ENCODE measurements at regions not wholly inside any gene's neighbourhood (a gene's known extent, or its start where the extent isn't known, plus 50 kb on each side); places are given as distances from the start of the nearest gene placed in this dataset.

GRCh38 chr1:83102630-83103071, 896.3 kb downstream of the TTLL7 start:
- no peak for DNase-seq
- H3K4me1 Mint-ChIP-seq (ENCODE audit: low read depth), result no peaks in the 10 kb centered on the region
- no peaks in the 10 kb centered on the region for H3K27me3 Mint-ChIP-seq (ENCODE audit: low read depth)
- intact Hi-C loops (cut with micrococcal nuclease), result no loop called here
- CTCF ChIA-PET, result no interaction called here
- no peak overlapping the region for H3K4me3 Mint-ChIP-seq
- H3K27ac Mint-ChIP-seq, result no peak overlapping the region
- no peaks in the 10 kb centered on the region for H3K36me3 Mint-ChIP-seq (ENCODE audit: low read depth)
- no peaks in the 10 kb centered on the region for H3K9me3 Mint-ChIP-seq

GRCh38 chr1:83101406-83101805, 897.5 kb downstream of the TTLL7 start:
- Mint-ChIP-seq H3K4me3 (no peak overlapping the region), H3K4me1 (ENCODE audit: low read depth) (no peaks in the 10 kb centered on the region), H3K9me3 (no peaks in the 10 kb centered on the region), H3K27ac (no peak overlapping the region), H3K27me3 (ENCODE audit: low read depth) (no peaks in the 10 kb centered on the region), H3K36me3 (ENCODE audit: low read depth) (no peaks in the 10 kb centered on the region)
- intact Hi-C loops (cut with micrococcal nuclease), result no loop called here
- DNase-seq, result no peak
- CTCF ChIA-PET, result interaction anchor here (0.6 kb wide), 1 partner anchor 232 kb away, joined by 9 read pairs; no protein-coding TSS in a partner anchor

GRCh38 chr1:83100133-83100532, 898.8 kb downstream of the TTLL7 start:
- Mint-ChIP-seq H3K9me3 (peaks cover 1% of the 10 kb centered on the region), H3K4me1 (ENCODE audit: low read depth) (no peaks in the 10 kb centered on the region), H3K4me3 (no peak overlapping the region), H3K27ac (no peak overlapping the region), H3K27me3 (ENCODE audit: low read depth) (no peaks in the 10 kb centered on the region), H3K36me3 (ENCODE audit: low read depth) (peaks cover 1% of the 10 kb centered on the region)
- no peak for DNase-seq
- intact Hi-C loops (cut with micrococcal nuclease), result no loop called here
- CTCF ChIA-PET, result interaction anchor here (0.6 kb wide), 1 partner anchor 896 kb away, joined by 5 read pairs; no protein-coding TSS in a partner anchor

DNA sequence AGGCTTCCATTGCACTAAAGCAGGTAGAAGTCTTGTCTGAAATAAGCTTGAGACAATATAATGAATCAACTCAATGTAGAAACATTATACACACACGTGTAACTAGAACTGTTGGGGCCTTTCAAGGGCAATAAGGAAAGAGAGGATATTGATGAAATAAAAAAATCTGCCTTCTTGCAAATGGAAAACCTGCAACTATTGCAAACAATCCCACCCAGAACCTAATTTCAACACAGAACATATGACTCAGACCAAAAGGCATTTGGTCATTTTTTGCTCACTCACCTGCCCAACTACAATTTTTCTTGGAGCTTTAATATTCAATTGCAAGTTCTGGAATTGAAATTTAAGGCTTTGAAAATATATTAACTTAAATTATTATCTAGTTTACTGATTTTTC, 900.1 kb downstream of the TTLL7 start:
- Mint-ChIP-seq H3K9me3 (peaks cover 1% of the 10 kb centered on the region), H3K36me3 (ENCODE audit: low read depth) (peaks cover 1% of the 10 kb centered on the region), H3K4me3 (no peak overlapping the region), H3K27me3 (ENCODE audit: low read depth) (no peaks in the 10 kb centered on the region), H3K27ac (no peak overlapping the region), H3K4me1 (ENCODE audit: low read depth) (no peaks in the 10 kb centered on the region)
- CTCF ChIA-PET, result no interaction called here
- intact Hi-C loops (cut with micrococcal nuclease), result no loop called here
- no peak for DNase-seq

GRCh38 chr1:83098131-83098530, 900.8 kb downstream of the TTLL7 start:
- no peak overlapping the region for H3K27ac Mint-ChIP-seq
- CTCF ChIA-PET, result no interaction called here
- H3K27me3 Mint-ChIP-seq (ENCODE audit: low read depth), result no peaks in the 10 kb centered on the region
- peaks cover 1% of the 10 kb centered on the region for H3K36me3 Mint-ChIP-seq (ENCODE audit: low read depth)
- no peak overlapping the region for H3K4me3 Mint-ChIP-seq
- H3K9me3 Mint-ChIP-seq, result peaks cover 1% of the 10 kb centered on the region
- no peak for DNase-seq
- H3K4me1 Mint-ChIP-seq (ENCODE audit: low read depth), result no peaks in the 10 kb centered on the region
- intact Hi-C loops (cut with micrococcal nuclease), result no loop called here

DNA sequence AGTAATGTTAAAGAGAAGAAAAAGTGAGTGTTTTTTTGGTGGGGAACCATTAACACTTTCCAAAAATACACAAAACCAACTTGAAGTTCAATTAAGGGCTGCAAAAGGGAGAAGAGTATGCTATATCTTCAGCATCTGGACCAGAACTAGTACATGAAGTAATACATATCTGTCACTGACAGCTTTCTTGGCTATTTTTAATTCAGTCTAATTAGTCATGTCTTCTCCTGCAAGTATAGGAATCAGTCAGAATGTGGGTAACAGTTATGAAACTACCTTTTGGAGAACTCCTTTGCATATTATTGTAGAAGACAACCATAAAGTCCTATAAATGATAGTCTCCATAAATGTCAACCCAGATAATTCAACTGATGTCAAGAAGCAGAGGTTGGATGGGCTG, 901.2 kb downstream of the TTLL7 start:
- no peak overlapping the region for H3K4me3 Mint-ChIP-seq
- peaks cover 1% of the 10 kb centered on the region for H3K36me3 Mint-ChIP-seq (ENCODE audit: low read depth)
- intact Hi-C loops (cut with micrococcal nuclease), result no loop called here
- no peak for DNase-seq
- no peak overlapping the region for H3K27ac Mint-ChIP-seq
- CTCF ChIA-PET, result no interaction called here
- no peaks in the 10 kb centered on the region for H3K27me3 Mint-ChIP-seq (ENCODE audit: low read depth)
- peaks cover 1% of the 10 kb centered on the region for H3K9me3 Mint-ChIP-seq
- no peaks in the 10 kb centered on the region for H3K4me1 Mint-ChIP-seq (ENCODE audit: low read depth)

DNA sequence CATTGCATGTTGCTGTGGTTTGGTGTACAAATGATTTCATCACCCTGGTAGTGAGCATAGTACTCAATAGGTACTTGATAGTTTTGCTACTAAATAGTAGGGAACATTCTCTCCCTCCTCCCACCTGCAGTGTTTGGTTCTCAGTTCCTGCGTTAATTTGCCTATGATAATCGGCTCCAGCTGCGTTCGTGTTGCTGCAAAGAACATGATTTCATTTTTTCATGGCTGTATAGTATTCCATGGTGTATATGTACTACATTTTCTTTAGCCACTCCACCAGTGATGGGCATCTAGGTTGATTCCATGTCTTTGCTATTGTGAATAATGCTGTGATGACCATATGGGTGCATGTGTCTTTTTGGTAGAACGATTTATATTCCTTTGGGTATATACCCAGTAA, 903.4 kb downstream of the TTLL7 start:
- Mint-ChIP-seq H3K4me1 (ENCODE audit: low read depth) (no peaks in the 10 kb centered on the region), H3K4me3 (no peak overlapping the region), H3K36me3 (ENCODE audit: low read depth) (peaks cover 1% of the 10 kb centered on the region), H3K27me3 (ENCODE audit: low read depth) (no peaks in the 10 kb centered on the region), H3K9me3 (peaks cover 1% of the 10 kb centered on the region), H3K27ac (no peak overlapping the region)
- no peak for DNase-seq
- intact Hi-C loops (cut with micrococcal nuclease), result no loop called here
- CTCF ChIA-PET, result no interaction called here

DNA sequence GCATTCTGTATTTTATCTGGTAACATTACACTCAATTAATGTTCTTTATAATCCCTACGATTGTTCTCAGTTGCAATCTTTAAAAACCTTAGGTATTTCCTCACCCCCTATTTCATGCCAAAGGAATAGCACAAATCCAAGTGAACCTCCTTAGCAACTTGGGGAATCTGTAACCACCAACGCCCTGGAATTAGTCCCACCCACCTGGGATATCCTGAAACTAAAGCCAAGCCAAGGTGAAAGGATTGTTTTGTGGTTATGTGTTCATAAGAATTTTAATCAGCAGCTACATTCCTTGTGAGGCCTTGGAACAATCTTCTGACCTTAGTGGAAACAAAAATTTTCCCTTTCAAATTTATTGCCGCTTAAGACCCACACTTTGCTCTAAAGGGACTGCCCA, 908.7 kb downstream of the TTLL7 start:
- no peak for DNase-seq
- intact Hi-C loops (cut with micrococcal nuclease), result no loop called here
- no peaks in the 10 kb centered on the region for H3K36me3 Mint-ChIP-seq (ENCODE audit: low read depth)
- H3K4me1 Mint-ChIP-seq (ENCODE audit: low read depth), result no peaks in the 10 kb centered on the region
- H3K27ac Mint-ChIP-seq, result no peak overlapping the region
- no peaks in the 10 kb centered on the region for H3K9me3 Mint-ChIP-seq
- CTCF ChIA-PET, result no interaction called here
- H3K4me3 Mint-ChIP-seq, result no peak overlapping the region
- H3K27me3 Mint-ChIP-seq (ENCODE audit: low read depth), result no peaks in the 10 kb centered on the region

GRCh38 chr1:83087851-83088250, 911.1 kb downstream of the TTLL7 start:
- no peaks in the 10 kb centered on the region for H3K27me3 Mint-ChIP-seq (ENCODE audit: low read depth)
- no peak overlapping the region for H3K27ac Mint-ChIP-seq
- no peaks in the 10 kb centered on the region for H3K36me3 Mint-ChIP-seq (ENCODE audit: low read depth)
- no peak for DNase-seq
- H3K4me1 Mint-ChIP-seq (ENCODE audit: low read depth), result no peaks in the 10 kb centered on the region
- CTCF ChIA-PET, result no interaction called here
- H3K9me3 Mint-ChIP-seq, result no peaks in the 10 kb centered on the region
- no peak overlapping the region for H3K4me3 Mint-ChIP-seq
- intact Hi-C loops (cut with micrococcal nuclease), result no loop called here

GRCh38 chr1:83086986-83087512, 911.9 kb downstream of the TTLL7 start:
- no peaks in the 10 kb centered on the region for H3K36me3 Mint-ChIP-seq (ENCODE audit: low read depth)
- no peak overlapping the region for H3K27ac Mint-ChIP-seq
- H3K27me3 Mint-ChIP-seq (ENCODE audit: low read depth), result no peaks in the 10 kb centered on the region
- CTCF ChIA-PET, result no interaction called here
- intact Hi-C loops (cut with micrococcal nuclease), result no loop called here
- no peak overlapping the region for H3K4me3 Mint-ChIP-seq
- H3K4me1 Mint-ChIP-seq (ENCODE audit: low read depth), result no peaks in the 10 kb centered on the region
- H3K9me3 Mint-ChIP-seq, result no peaks in the 10 kb centered on the region
- no peak for DNase-seq

GRCh38 chr1:83086346-83086745, 912.6 kb downstream of the TTLL7 start:
- Mint-ChIP-seq H3K36me3 (ENCODE audit: low read depth) (no peaks in the 10 kb centered on the region), H3K27ac (no peak overlapping the region), H3K4me1 (ENCODE audit: low read depth) (no peaks in the 10 kb centered on the region), H3K9me3 (no peaks in the 10 kb centered on the region), H3K27me3 (ENCODE audit: low read depth) (no peaks in the 10 kb centered on the region), H3K4me3 (no peak overlapping the region)
- CTCF ChIA-PET, result no interaction called here
- intact Hi-C loops (cut with micrococcal nuclease), result no loop called here
- no peak for DNase-seq

- no peak for DNase-seq
- Mint-ChIP-seq H3K27ac (no peak overlapping the region), H3K4me3 (no peak overlapping the region), H3K27me3 (ENCODE audit: low read depth) (no peaks in the 10 kb centered on the region), H3K36me3 (ENCODE audit: low read depth) (no peaks in the 10 kb centered on the region), H3K4me1 (ENCODE audit: low read depth) (no peaks in the 10 kb centered on the region), H3K9me3 (no peaks in the 10 kb centered on the region)
- CTCF ChIA-PET, result no interaction called here
- intact Hi-C loops (cut with micrococcal nuclease), result no loop called here
These were observed 915.2 kb downstream of the TTLL7 start for GRCh38 chr1:83083589-83084224.

- Mint-ChIP-seq H3K36me3 (ENCODE audit: low read depth) (no peaks in the 10 kb centered on the region), H3K27ac (no peak overlapping the region), H3K4me3 (no peak overlapping the region), H3K27me3 (ENCODE audit: low read depth) (no peaks in the 10 kb centered on the region), H3K4me1 (ENCODE audit: low read depth) (no peaks in the 10 kb centered on the region), H3K9me3 (no peaks in the 10 kb centered on the region)
- no peak for DNase-seq
- CTCF ChIA-PET, result no interaction called here
- intact Hi-C loops (cut with micrococcal nuclease), result no loop called here
These were observed 921.5 kb downstream of the TTLL7 start for GRCh38 chr1:83077411-83077810.
